Activated CD8-positive, alpha-beta memory T cell treated with anti-CD3 and anti-CD28 coated beads for 4 hours (primary cell): ENCODE measurements at regions not wholly inside any gene's neighbourhood (a gene's known extent, or its start where the extent isn't known, plus 50 kb on each side); places are given as distances from the start of the nearest gene placed in this dataset.

Source experiments
- DNase-seq, 2 donors: peaks; one replicate each; pipeline ENCODE4 v3.0.0-alpha.2; 2020; ENCODE audit warnings: low read depth in 2 of 2

- no peak for DNase-seq
These were observed 693.4 kb downstream of the ADGRL2 start for GRCh38 chr1:82494117-82494516.

- DNase-seq: no peak
These were observed 691.4 kb downstream of the ADGRL2 start for GRCh38 chr1:82492159-82492558.

- no peak for DNase-seq
These were observed 690.7 kb downstream of the ADGRL2 start for GRCh38 chr1:82491301-82492048.

- no peak for DNase-seq
These were observed 687.0 kb downstream of the ADGRL2 start for GRCh38 chr1:82487778-82488177.

- DNase-seq: no peak
These were observed 686.2 kb downstream of the ADGRL2 start for GRCh38 chr1:82486969-82487368.

GRCh38 chr1:82486468-82486867 lies 685.7 kb downstream of the ADGRL2 start:
- no peak for DNase-seq

GRCh38 chr1:82485591-82486369 lies 685.0 kb downstream of the ADGRL2 start:
- no peak for DNase-seq

- no peak for DNase-seq
These were observed 682.4 kb downstream of the ADGRL2 start for GRCh38 chr1:82483146-82483545.

- DNase-seq: no peak
These were observed 678.2 kb downstream of the ADGRL2 start for GRCh38 chr1:82478916-82479315.

GRCh38 chr1:82472489-82473131 lies 671.9 kb downstream of the ADGRL2 start:
- no peak for DNase-seq

GRCh38 chr1:82466891-82467290 lies 666.2 kb downstream of the ADGRL2 start:
- DNase-seq: no peak

GRCh38 chr1:82466416-82466815 lies 665.7 kb downstream of the ADGRL2 start:
- no peak for DNase-seq

- no peak for DNase-seq
These were observed 664.3 kb downstream of the ADGRL2 start for GRCh38 chr1:82465024-82465423.

GRCh38 chr1:82464362-82465001 lies 663.7 kb downstream of the ADGRL2 start:
- DNase-seq: no peak

- no peak for DNase-seq
These were observed 663.2 kb downstream of the ADGRL2 start for GRCh38 chr1:82463951-82464350.

GRCh38 chr1:82462366-82462765 lies 661.6 kb downstream of the ADGRL2 start:
- DNase-seq: no peak

- no peak for DNase-seq
These were observed 654.6 kb downstream of the ADGRL2 start for GRCh38 chr1:82455342-82455741.

GRCh38 chr1:82454431-82454830 lies 653.7 kb downstream of the ADGRL2 start:
- DNase-seq: no peak

GRCh38 chr1:82453511-82454185 lies 652.9 kb downstream of the ADGRL2 start:
- no peak for DNase-seq

GRCh38 chr1:82452096-82452495 lies 651.4 kb downstream of the ADGRL2 start:
- DNase-seq: no peak

GRCh38 chr1:82451191-82451590 lies 650.5 kb downstream of the ADGRL2 start:
- no peak for DNase-seq
